Neural crest cell (in vitro differentiated cells): ENCODE measurements at regions not wholly inside any gene's neighbourhood (a gene's known extent, or its start where the extent isn't known, plus 50 kb on each side); places are given as distances from the start of the nearest gene placed in this dataset.
"Not testable (repeated sequence)": the region's sequence is repeated elsewhere in the genome, so short reads cannot be mapped to it uniquely, and the experiment has no call there.

ENCODE experiments used
- DNase-seq: peaks from one replicate; pipeline ENCODE4 v3.0.0; 2021; ENCODE audit warnings: low read depth, mixed read lengths, low spot score
- H3K27ac Mint-ChIP-seq: one replicate; pipeline ENCODE4 v1.8.0; 2021; ENCODE audit warnings: mild to moderate bottlenecking, mixed read lengths; ENCODE audit not compliant: unreplicated experiment
- H3K27me3 Mint-ChIP-seq: 2 replicates; pipeline ENCODE4 v1.8.0; 2021; ENCODE audit warnings: low read depth, mild to moderate bottlenecking, mixed read lengths
- H3K36me3 Mint-ChIP-seq: 2 replicates; pipeline ENCODE4 v1.8.0; 2021; ENCODE audit warnings: low read depth, mild to moderate bottlenecking, mixed read lengths
- H3K4me1 Mint-ChIP-seq: 2 replicates; pipeline ENCODE4 v1.8.0; 2021; ENCODE audit warnings: mixed read lengths
- H3K4me3 Mint-ChIP-seq: one replicate; pipeline ENCODE4 v1.8.0; 2021; ENCODE audit warnings: mild to moderate bottlenecking, mixed read lengths
- H3K9me3 Mint-ChIP-seq: 2 replicates; pipeline ENCODE4 v1.8.0; 2021; ENCODE audit warnings: mixed read lengths
- CTCF ChIP-seq: fragments of 200-600 bp; sonication (generic); conservative IDR thresholded peaks from 2 replicates; pipeline ENCODE4 v1.5.0; 2021; ENCODE audit warnings: antibody characterized with exemption, mild to moderate bottlenecking

DNA sequence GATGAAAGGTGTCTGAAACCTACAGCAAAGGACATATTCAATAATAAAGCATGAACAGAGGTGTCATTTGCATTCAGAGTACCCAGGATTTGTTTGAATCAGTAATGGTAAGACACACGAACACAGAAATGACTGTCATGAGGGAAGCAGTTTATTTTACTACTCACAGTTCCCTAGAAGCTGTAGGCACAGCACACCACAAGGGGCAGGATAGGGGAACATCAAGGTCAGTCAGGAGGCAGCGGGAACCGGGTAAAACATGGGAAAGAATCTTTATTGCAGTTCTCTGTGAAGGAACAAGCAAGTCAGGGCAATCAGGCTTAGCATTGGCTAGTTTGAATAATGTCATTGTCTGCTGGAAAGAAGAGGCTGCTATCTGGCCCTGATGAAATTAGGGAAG, 70.2 kb upstream of the PDSS1 start:
- Mint-ChIP-seq H3K27ac (no peak overlapping the region), H3K36me3 (no peaks in the 10 kb centered on the region), H3K27me3 (peaks cover 29% of the 10 kb centered on the region), H3K9me3 (no peaks in the 10 kb centered on the region), H3K4me3 (no peak overlapping the region), H3K4me1 (peaks cover 3% of the 10 kb centered on the region)
- peak; percentile 31 for TF ChIP-seq CTCF
- no peak for DNase-seq

DNA sequence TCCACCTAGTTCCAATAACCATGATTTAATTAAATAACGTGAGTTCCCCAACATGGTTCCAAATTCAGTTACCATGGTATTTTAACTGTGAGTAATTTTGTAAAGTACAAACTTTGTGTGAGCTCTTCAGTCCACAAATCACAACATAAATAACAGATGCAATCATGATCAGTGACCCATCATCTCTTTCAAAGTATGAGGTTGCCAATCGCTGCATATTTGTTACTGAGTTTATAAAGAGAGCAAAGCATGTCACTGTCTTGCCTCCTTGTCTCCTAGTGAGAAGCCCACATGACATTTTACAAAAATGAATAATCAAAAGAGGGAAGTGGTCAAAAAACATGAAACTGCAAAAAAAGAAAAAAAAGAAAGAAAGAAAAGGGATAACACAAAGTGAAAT, 69.1 kb upstream of the PDSS1 start:
- peaks cover 5% of the 10 kb centered on the region for H3K9me3 Mint-ChIP-seq
- peaks cover 3% of the 10 kb centered on the region for H3K4me1 Mint-ChIP-seq
- no peaks in the 10 kb centered on the region for H3K36me3 Mint-ChIP-seq
- no peak overlapping the region for H3K27ac Mint-ChIP-seq
- no peak for TF ChIP-seq CTCF
- no peak for DNase-seq
- H3K4me3 Mint-ChIP-seq = no peak overlapping the region
- peaks cover 25% of the 10 kb centered on the region for H3K27me3 Mint-ChIP-seq

GRCh38 chr10:26632171-26632570, 65.3 kb upstream of the PDSS1 start:
- not testable (repeated sequence) for DNase-seq, H3K27me3 Mint-ChIP-seq, H3K4me3 Mint-ChIP-seq, H3K9me3 Mint-ChIP-seq, H3K4me1 Mint-ChIP-seq, H3K36me3 Mint-ChIP-seq, H3K27ac Mint-ChIP-seq

GRCh38 chr10:26634111-26634510, 63.4 kb upstream of the PDSS1 start:
- H3K4me1 Mint-ChIP-seq, DNase-seq, H3K9me3 Mint-ChIP-seq, H3K4me3 Mint-ChIP-seq, H3K27me3 Mint-ChIP-seq, H3K36me3 Mint-ChIP-seq, H3K27ac Mint-ChIP-seq: not testable (repeated sequence)

DNA sequence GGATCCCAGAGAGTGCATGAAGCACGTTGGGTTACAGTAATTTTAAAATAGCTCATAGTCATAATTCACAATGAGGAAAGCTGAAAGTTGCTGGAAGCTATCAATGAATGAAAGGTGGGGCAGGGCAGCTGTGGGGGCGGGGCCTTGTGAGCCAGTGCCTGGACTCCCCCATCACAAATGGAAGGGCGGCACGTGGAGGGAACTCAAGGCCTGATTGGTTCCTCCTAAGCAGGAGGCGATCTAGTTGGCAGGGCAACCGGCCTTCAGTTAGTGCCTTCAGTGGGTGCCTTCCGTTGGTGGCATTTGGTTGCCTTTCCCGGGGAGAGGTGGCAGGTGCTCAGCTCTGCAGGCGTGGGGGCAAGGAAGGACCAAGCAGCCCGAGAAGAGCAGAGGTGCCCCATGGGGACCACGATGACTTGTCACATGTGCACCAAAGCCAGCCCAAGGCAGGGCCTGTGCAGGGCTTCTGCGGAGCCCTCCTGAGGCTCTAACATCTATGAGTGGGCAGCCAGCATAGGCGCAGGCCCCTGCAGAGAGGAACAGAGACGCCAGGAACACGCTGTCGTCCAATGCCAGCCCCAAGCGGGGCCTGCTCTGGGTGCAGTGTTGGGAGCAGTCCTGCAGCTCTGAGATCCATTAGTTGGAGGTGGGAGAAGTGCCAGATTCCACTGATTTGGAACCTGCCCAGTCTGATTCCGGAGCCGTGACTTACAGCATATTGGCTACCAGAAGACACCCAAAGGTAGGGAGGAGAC, 59.8 kb upstream of the PDSS1 start:
- no peak overlapping the region for H3K4me3 Mint-ChIP-seq
- no peak for TF ChIP-seq CTCF
- DNase-seq = no peak
- no peaks in the 10 kb centered on the region for H3K4me1 Mint-ChIP-seq
- H3K27ac Mint-ChIP-seq = no peak overlapping the region
- peaks cover 8% of the 10 kb centered on the region for H3K27me3 Mint-ChIP-seq
- no peaks in the 10 kb centered on the region for H3K36me3 Mint-ChIP-seq
- peaks cover 5% of the 10 kb centered on the region for H3K9me3 Mint-ChIP-seq

GRCh38 chr10:26640391-26640790, 57.1 kb upstream of the PDSS1 start:
- Mint-ChIP-seq H3K9me3 (no peaks in the 10 kb centered on the region), H3K4me1 (no peaks in the 10 kb centered on the region), H3K27me3 (peaks cover 6% of the 10 kb centered on the region), H3K4me3 (no peak overlapping the region), H3K27ac (no peak overlapping the region), H3K36me3 (no peaks in the 10 kb centered on the region)
- no peak for DNase-seq
- no peak for TF ChIP-seq CTCF
